ENCODE measurements at regions not wholly inside any gene's neighbourhood (a gene's known extent, or its start where the extent isn't known, plus 50 kb on each side); places are given as distances from the start of the nearest gene placed in this dataset.

- no peak for TF ChIP-seq KIAA2018 (CRISPR knock-in tag; IDR thresholded peaks at IDR 0.05; ENCODE audit: borderline replicate concordance)
- no peak for TF ChIP-seq NFKBIZ (CRISPR knock-in tag; IDR thresholded peaks at IDR 0.05)
- TF ChIP-seq IRF1 (CRISPR knock-in tag; IDR thresholded peaks at IDR 0.05; ENCODE audit: low read depth) = no peak
- TF ChIP-seq ZNF281 (CRISPR knock-in tag; IDR thresholded peaks at IDR 0.05; ENCODE audit: borderline replicate concordance) = no peak
- no peak for TF ChIP-seq SP5 (CRISPR knock-in tag; IDR thresholded peaks at IDR 0.05; ENCODE audit: borderline replicate concordance, low read depth)
- no peak for TF ChIP-seq ZNF7 (CRISPR knock-in tag; IDR thresholded peaks at IDR 0.05)
- TF ChIP-seq HNF1A (IDR thresholded peaks at IDR 0.05; ENCODE audit: low read depth) = no peak
- TF ChIP-seq HNF1A (CRISPR knock-in tag; IDR thresholded peaks at IDR 0.05; ENCODE audit: borderline replicate concordance) = no peak
- TF ChIP-seq ZSCAN22 (CRISPR knock-in tag; IDR thresholded peaks at IDR 0.05) = no peak
- TF ChIP-seq ZNF747 (CRISPR knock-in tag; IDR thresholded peaks at IDR 0.05; ENCODE audit: borderline replicate concordance) = no peak
These were observed 79.6 kb upstream of the IFNG-AS1 start (continued) for GRCh38 chr12:67909681-67910080.
